Keratinocyte (primary cell): ENCODE measurements at regions not wholly inside any gene's neighbourhood (a gene's known extent, or its start where the extent isn't known, plus 50 kb on each side); places are given as distances from the start of the nearest gene placed in this dataset.

ENCODE experiments used
- DNase-seq: peaks from one replicate; pipeline ENCODE4 v3.0.0-alpha.2; 2011; ENCODE audit warnings: low read depth, missing footprints, low spot score
- FAIRE-seq: peaks from 2 replicates; lab custom pipeline; 2011; peaks lifted over from hg19 to GRCh38; lab: Jason Lieb, UNC
- H2AFZ ChIP-seq: 2 replicates; pipeline ENCODE4 v1.6.0; 2012; ENCODE audit warnings: low read length, control low read depth, inconsistent platforms; ENCODE audit not compliant: control insufficient read depth
- H3K27ac ChIP-seq: 2 replicates; pipeline ENCODE4 v1.5.1; 2011; ENCODE audit warnings: low read length; ENCODE audit not compliant: control insufficient read depth, insufficient read depth
- H3K27me3 ChIP-seq: 3 replicates; pipeline ENCODE4 v1.6.0; 2011; ENCODE audit warnings: low read length; ENCODE audit not compliant: control insufficient read depth, insufficient read depth; ENCODE audit errors: extremely low read depth
- H3K36me3 ChIP-seq, 2 experiments: 2 replicates in 1 of 2; 3 replicates in 1 of 2; pipeline ENCODE4 v1.5.1; 2011; ENCODE audit warnings: low read length in 2 of 2, mild to moderate bottlenecking in 1 of 2; ENCODE audit not compliant: control insufficient read depth in 2 of 2, insufficient read depth in 2 of 2; ENCODE audit errors: extremely low read depth in 1 of 2
- H3K4me1 ChIP-seq: 3 replicates; pipeline ENCODE4 v1.5.1; 2011; ENCODE audit warnings: low read length; ENCODE audit not compliant: control insufficient read depth, insufficient read depth; ENCODE audit errors: extremely low read depth
- H3K4me2 ChIP-seq: 3 replicates; pipeline ENCODE4 v1.6.0; 2011; ENCODE audit warnings: low read depth, low read length; ENCODE audit not compliant: control insufficient read depth, insufficient read depth; ENCODE audit errors: extremely low read depth
- H3K4me3 ChIP-seq, 3 experiments: fragments of 200-600 bp in 1 of 3; sonication (generic) in 1 of 3; 2 replicates in 2 of 3; 3 replicates in 1 of 3; pipeline ENCODE4 v1.5.1; 2011 to 2016; ENCODE audit warnings: low read length in 3 of 3, mild to moderate bottlenecking in 3 of 3, control low read depth in 2 of 3, inconsistent platforms in 1 of 3, low read depth in 1 of 3, mixed read lengths in 1 of 3, mixed run types in 1 of 3, moderate library complexity in 1 of 3; ENCODE audit not compliant: control insufficient read depth in 2 of 3, insufficient read depth in 2 of 3; ENCODE audit errors: extremely low read depth in 1 of 3
- H3K79me2 ChIP-seq: 2 replicates; pipeline ENCODE4 v1.6.0; 2012; ENCODE audit warnings: low read length; ENCODE audit not compliant: control insufficient read depth, insufficient read depth
- H3K9ac ChIP-seq: 3 replicates; pipeline ENCODE4 v1.6.0; 2011; ENCODE audit warnings: low read length; ENCODE audit not compliant: control insufficient read depth, insufficient read depth; ENCODE audit errors: extremely low read depth
- H3K9me1 ChIP-seq: 3 replicates; pipeline ENCODE4 v1.6.0; 2011; ENCODE audit warnings: low read length; ENCODE audit not compliant: control insufficient read depth, insufficient read depth; ENCODE audit errors: extremely low read depth
- H3K9me3 ChIP-seq: 2 replicates; pipeline ENCODE4 v1.5.1; 2012; ENCODE audit warnings: low read depth, low read length; ENCODE audit not compliant: control insufficient read depth
- H4K20me1 ChIP-seq: 3 replicates; pipeline ENCODE4 v1.6.0; 2011; ENCODE audit warnings: low read length; ENCODE audit not compliant: control insufficient read depth, insufficient read depth; ENCODE audit errors: extremely low read depth
- CTCF ChIP-seq, 3 experiments: IDR thresholded peaks in 1 of 3; conservative IDR thresholded peaks in 1 of 3; optimal IDR thresholded peaks in 1 of 3; 2 replicates in 2 of 3; 3 replicates in 1 of 3; pipeline versions ENCODE3 to v1.5.1; 2011; ENCODE audit warnings: low read length in 3 of 3, mild to moderate bottlenecking in 3 of 3, moderate library complexity in 2 of 3, control low read depth in 1 of 3, inconsistent platforms in 1 of 3; ENCODE audit not compliant: insufficient read depth in 2 of 3; ENCODE audit errors: extremely low read depth in 1 of 3
- EZH2 ChIP-seq: IDR thresholded peaks from one replicate; pipeline ENCODE4 v1.6.1; 2012; ENCODE audit warnings: inconsistent platforms, mild to moderate bottlenecking, low read length, moderate library complexity
- dilution Hi-C: fragments of 300-500 bp; cut with MboI; formaldehyde crosslinking; loops from one replicate; pipeline ENCODE4 v1.7.0; 2020; ENCODE audit warnings: low sequenced_read_pairs; ENCODE audit not compliant: extremely low pct_ligation_motif_present

- Histone ChIP-seq H3K27me3 (no peaks in the 10 kb centered on the region), H3K9ac (no peak overlapping the region), H3K4me2 (no peak overlapping the region), H3K9me3 (no peaks in the 10 kb centered on the region), H3K9me1 (no peaks in the 10 kb centered on the region), H3K4me1 (peaks cover 34% of the 10 kb centered on the region), H3K79me2 (no peaks in the 10 kb centered on the region), H3K27ac (no peak overlapping the region), H2AFZ (no peak overlapping the region), H3K4me3 (no peak overlapping the region), H4K20me1 (no peaks in the 10 kb centered on the region), H3K36me3 (no peaks in the 10 kb centered on the region)
- DNase-seq: no peak
- dilution Hi-C loops: no loop called here
- TF ChIP-seq EZH2 (no peak), CTCF (optimal IDR thresholded peaks at IDR 0.05 in 1 of 3, IDR thresholded peaks at IDR 0.05 in 1 of 3, conservative IDR thresholded peaks at IDR 0.05 in 1 of 3; ENCODE audit: extremely low read depth in 1 of 3, insufficient read depth in 2 of 3, low read length in 3 of 3) (no peak)
- no peak for FAIRE-seq
Observed at GRCh38 chr6:80543151-80543550, 436.7 kb downstream of the BCKDHB start.

DNA sequence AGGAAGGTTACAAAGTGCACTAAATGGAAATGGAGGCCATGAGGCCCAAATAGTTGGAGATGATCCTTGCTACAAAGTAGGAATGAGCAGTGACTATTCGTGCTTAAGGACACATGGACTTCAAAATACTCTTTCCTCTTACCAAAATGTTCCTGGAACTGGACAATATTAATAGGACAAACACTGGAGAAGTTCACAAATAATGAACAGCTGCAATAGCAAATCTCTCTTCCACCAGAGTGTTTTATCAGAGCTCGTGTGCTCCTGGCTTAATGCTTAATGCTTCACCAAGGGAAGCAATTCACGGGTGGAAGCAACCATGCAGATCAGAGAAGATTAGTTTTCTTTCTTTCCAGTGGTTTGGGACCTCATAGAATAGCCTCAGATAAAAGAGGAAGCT is 435.4 kb downstream of the BCKDHB start:
- Histone ChIP-seq H3K4me1 (peaks cover 27% of the 10 kb centered on the region), H2AFZ (peak overlapping the region; percentile 2), H3K9ac (no peak overlapping the region), H3K36me3 (no peaks in the 10 kb centered on the region), H3K27me3 (no peaks in the 10 kb centered on the region), H3K4me2 (no peak overlapping the region), H3K79me2 (no peaks in the 10 kb centered on the region), H3K27ac (peak overlapping the region; percentile 80), H3K4me3 (no peak overlapping the region), H3K9me1 (no peaks in the 10 kb centered on the region), H4K20me1 (no peaks in the 10 kb centered on the region), H3K9me3 (no peaks in the 10 kb centered on the region)
- DNase-seq: no peak
- FAIRE-seq: peak; percentile 41
- TF ChIP-seq CTCF (optimal IDR thresholded peaks at IDR 0.05 in 1 of 3, IDR thresholded peaks at IDR 0.05 in 1 of 3, conservative IDR thresholded peaks at IDR 0.05 in 1 of 3; ENCODE audit: extremely low read depth in 1 of 3, insufficient read depth in 2 of 3, low read length in 3 of 3): no peak
- TF ChIP-seq EZH2: no peak
- dilution Hi-C loops: no loop called here
